ENCODE measurements at regions not wholly inside any gene's neighbourhood (a gene's known extent, or its start where the extent isn't known, plus 50 kb on each side); places are given as distances from the start of the nearest gene placed in this dataset.

- no peak overlapping the region for H3K27ac ChIP-seq (ENCODE audit: low read depth in 1 of 2, low read length in 2 of 2)
- H2AFZ ChIP-seq (ENCODE audit: insufficient read depth, low read depth, low read length, poor library complexity, severe bottlenecking): no peak overlapping the region
- no peaks in the 10 kb centered on the region for H3K79me2 ChIP-seq (ENCODE audit: insufficient read depth, low read length)
- no peaks in the 10 kb centered on the region for H4K20me1 ChIP-seq (ENCODE audit: insufficient read depth, low read length)
- H3K4me3 ChIP-seq (replicated peaks in 1 of 3; ENCODE audit: low read depth in 2 of 3, low read length in 3 of 3): no peak overlapping the region
- no peak overlapping the region for H3K9ac ChIP-seq (ENCODE audit: insufficient read depth, low read length, poor library complexity, severe bottlenecking)
- WGBS (ENCODE audit: insufficient coverage): no CpG with 5 or more reads among the region's 2 CpGs
- Mint-ChIP-seq H3K4me3 (no peak overlapping the region), H3K27me3 (ENCODE audit: low read depth in 3 of 3) (no peaks in the 10 kb centered on the region), H3K9me3 (peaks cover 2 to 14% (median 5%) of the 10 kb centered on the region in 7 donors), H3K27ac (no peak overlapping the region), H3K4me1 (no peaks in the 10 kb centered on the region), H3K36me3 (no peaks in the 10 kb centered on the region)
- H3K9me3 ChIP-seq (replicated peaks in 1 of 2; ENCODE audit: control insufficient read depth in 1 of 2, insufficient read depth in 1 of 2, low read length in 2 of 2): peaks cover 4 to 7% of the 10 kb centered on the region in 2 donors
- intact Hi-C loops (cut with micrococcal nuclease): no loop called here
- H3K4me1 ChIP-seq (ENCODE audit: control insufficient read depth in 1 of 2, insufficient read depth in 2 of 2, low read length in 2 of 2): no peaks in the 10 kb centered on the region
- no peak for DNase-seq
- H3K4me2 ChIP-seq (replicated peaks; ENCODE audit: extremely low read depth, low read length, poor library complexity, severe bottlenecking): no peak overlapping the region
- no peaks in the 10 kb centered on the region for H3K27me3 ChIP-seq (ENCODE audit: control insufficient read depth in 2 of 2, insufficient read depth in 2 of 2, low read length in 2 of 2)
- H3K36me3 ChIP-seq (replicated peaks in 1 of 2; ENCODE audit: control insufficient read depth in 1 of 2, insufficient read depth in 2 of 2, low read length in 2 of 2): no peaks in the 10 kb centered on the region
- no peak for TF ChIP-seq CTCF (IDR thresholded peaks at IDR 0.05)
Observed at GRCh38 chr9:103721056-103721455, 373.1 kb upstream of the SMC2 start.

GRCh38 chr9:103730866-103731265 lies 363.2 kb upstream of the SMC2 start:
- no CpG with 5 or more reads among the region's 3 CpGs for WGBS (ENCODE audit: insufficient coverage)
- no peak overlapping the region for H3K4me3 Mint-ChIP-seq
- DNase-seq: no peak
- Histone ChIP-seq H3K27ac (ENCODE audit: low read depth in 1 of 2, low read length in 2 of 2) (no peak overlapping the region), H2AFZ (ENCODE audit: insufficient read depth, low read depth, low read length, poor library complexity, severe bottlenecking) (no peak overlapping the region), H3K9me3 (replicated peaks in 1 of 2; ENCODE audit: control insufficient read depth in 1 of 2, insufficient read depth in 1 of 2, low read length in 2 of 2) (peaks cover 0 to 2% of the 10 kb centered on the region in 2 donors), H3K4me2 (replicated peaks; ENCODE audit: extremely low read depth, low read length, poor library complexity, severe bottlenecking) (no peak overlapping the region), H3K79me2 (ENCODE audit: insufficient read depth, low read length) (no peaks in the 10 kb centered on the region), H3K36me3 (replicated peaks in 1 of 2; ENCODE audit: control insufficient read depth in 1 of 2, insufficient read depth in 2 of 2, low read length in 2 of 2) (no peaks in the 10 kb centered on the region), H3K4me3 (replicated peaks in 1 of 3; ENCODE audit: low read depth in 2 of 3, low read length in 3 of 3) (no peak overlapping the region), H3K9ac (ENCODE audit: insufficient read depth, low read length, poor library complexity, severe bottlenecking) (no peak overlapping the region), H3K27me3 (ENCODE audit: control insufficient read depth in 2 of 2, insufficient read depth in 2 of 2, low read length in 2 of 2) (no peaks in the 10 kb centered on the region), H4K20me1 (ENCODE audit: insufficient read depth, low read length) (no peaks in the 10 kb centered on the region), H3K4me1 (ENCODE audit: control insufficient read depth in 1 of 2, insufficient read depth in 2 of 2, low read length in 2 of 2) (no peaks in the 10 kb centered on the region)
- H3K27me3 Mint-ChIP-seq (ENCODE audit: low read depth in 3 of 3): peaks cover 0 to 2% (median 0%) of the 10 kb centered on the region in 3 donors
- no peak for TF ChIP-seq CTCF (IDR thresholded peaks at IDR 0.05)
- intact Hi-C loops (cut with micrococcal nuclease): no loop called here
- no peaks in the 10 kb centered on the region for H3K4me1 Mint-ChIP-seq
- H3K36me3 Mint-ChIP-seq: no peaks in the 10 kb centered on the region
- peaks cover 0 to 5% (median 3%) of the 10 kb centered on the region in 7 donors for H3K9me3 Mint-ChIP-seq
- no peak overlapping the region for H3K27ac Mint-ChIP-seq
